HEK293 (cell line): ENCODE measurements at regions not wholly inside any gene's neighbourhood (a gene's known extent, or its start where the extent isn't known, plus 50 kb on each side); places are given as distances from the start of the nearest gene placed in this dataset.

Source experiments
- CTCF ChIA-PET: fragments of 350-600 bp; formaldehyde crosslinking; extraction: SDS; loops from one replicate; lab custom pipeline; 2021; ENCODE audit warnings: antibody characterized with exemption; lab: Yijun Ruan, JAX
- POLR2A ChIA-PET: fragments of 300-600 bp; formaldehyde crosslinking; extraction: SDS; loops from one replicate; lab custom pipeline; 2020; ENCODE audit warnings: antibody characterized with exemption, inconsistent platforms; lab: Yijun Ruan, JAX
- H3K27ac ChIP-seq: fragments of 200-500 bp; sonication (Bioruptor generic); 2 replicates; pipeline ENCODE4 v1.5.1; 2014; ENCODE audit warnings: low read depth, low read length, control low read depth, inconsistent platforms; ENCODE audit errors: extremely low read depth
- H3K36me3 ChIP-seq, 2 experiments: fragments of 200-500 bp in 1 of 2; sonication (Bioruptor generic) in 1 of 2; 1 replicate in 1 of 2; 2 replicates in 1 of 2; pipeline ENCODE4 v1.5.1; 2014 to 2017; ENCODE audit warnings: inconsistent platforms in 2 of 2, low read length in 2 of 2; ENCODE audit not compliant: control insufficient read depth in 2 of 2, insufficient read depth in 1 of 2
- H3K4me1 ChIP-seq: fragments of 200-500 bp; sonication (Bioruptor generic); 2 replicates; pipeline ENCODE4 v1.5.1; 2014; ENCODE audit warnings: mild to moderate bottlenecking, low read length, inconsistent platforms; ENCODE audit not compliant: control insufficient read depth, insufficient read depth
- H3K4me3 ChIP-seq: 2 replicates; pipeline ENCODE4 v1.5.1; 2011; ENCODE audit warnings: low read depth, mild to moderate bottlenecking, control low read depth, low read length, moderate library complexity
- H3K9me3 ChIP-seq: fragments of 200-500 bp; sonication (Bioruptor generic); 2 replicates; pipeline ENCODE4 v1.5.1; 2014; ENCODE audit warnings: low read depth, low read length, inconsistent platforms; ENCODE audit not compliant: control insufficient read depth, insufficient read depth
- EGR2 ChIP-seq: fragments of 450-650 bp; formaldehyde crosslinking; IDR thresholded peaks from 2 replicates; pipeline ENCODE4 v1.5.1; 2016; ENCODE audit warnings: low read depth, missing biosample characterization, missing genetic modification characterization
- GFI1B ChIP-seq: fragments of 450-650 bp; formaldehyde crosslinking; IDR thresholded peaks from 2 replicates; pipeline ENCODE4 v1.5.1; 2016; ENCODE audit warnings: missing biosample characterization, missing genetic modification characterization
- HOXC10 ChIP-seq: sonication (generic); formaldehyde crosslinking; IDR thresholded peaks from 2 replicates; pipeline ENCODE4 v1.8.1; 2023; ENCODE audit warnings: mild to moderate bottlenecking, missing genetic modification reagents
- KLF1 ChIP-seq: fragments of 450-650 bp; formaldehyde crosslinking; IDR thresholded peaks from 2 replicates; pipeline ENCODE4 v1.5.1; 2016; ENCODE audit warnings: missing biosample characterization, missing genetic modification characterization
- KLF10 ChIP-seq: fragments of 450-650 bp; IDR thresholded peaks from 2 replicates; pipeline ENCODE4 v1.5.1; 2018; ENCODE audit warnings: missing biosample characterization, mild to moderate bottlenecking, missing genetic modification characterization
- SETDB1 ChIP-seq: IDR thresholded peaks from one replicate; pipeline ENCODE4 v1.6.1; 2017; ENCODE audit warnings: mild to moderate bottlenecking, low read length, moderate library complexity, mixed read lengths; ENCODE audit not compliant: insufficient read length
- SP2 ChIP-seq: fragments of 450-650 bp; formaldehyde crosslinking; IDR thresholded peaks from 2 replicates; pipeline ENCODE4 v1.5.1; 2016; ENCODE audit warnings: missing biosample characterization, missing genetic modification characterization
- SP3 ChIP-seq: fragments of 450-650 bp; formaldehyde crosslinking; IDR thresholded peaks from 2 replicates; pipeline ENCODE4 v1.5.1; 2016; ENCODE audit warnings: missing biosample characterization, missing genetic modification characterization
- ZBTB17 ChIP-seq: fragments of 450-650 bp; formaldehyde crosslinking; IDR thresholded peaks from 2 replicates; pipeline ENCODE4 v1.5.1; 2016; ENCODE audit warnings: missing biosample characterization, missing genetic modification characterization
- ZBTB21 ChIP-seq: fragments of 450-650 bp; formaldehyde crosslinking; IDR thresholded peaks from 2 replicates; pipeline ENCODE4 v1.5.1; 2017; ENCODE audit warnings: missing biosample characterization, missing genetic modification characterization
- ZBTB48 ChIP-seq: fragments of 450-650 bp; formaldehyde crosslinking; IDR thresholded peaks from 2 replicates; pipeline ENCODE4 v1.5.1; 2016; ENCODE audit warnings: missing biosample characterization, missing genetic modification characterization
- ZEB2 ChIP-seq: fragments of 450-650 bp; formaldehyde crosslinking; IDR thresholded peaks from 2 replicates; pipeline ENCODE4 v1.5.1; 2016; ENCODE audit warnings: missing biosample characterization, missing genetic modification characterization
- ZIC2 ChIP-seq: fragments of 450-650 bp; formaldehyde crosslinking; IDR thresholded peaks from 2 replicates; pipeline ENCODE4 v1.5.1; 2016; ENCODE audit warnings: missing biosample characterization, missing genetic modification characterization
- ZNF112 ChIP-seq: fragments of 450-650 bp; formaldehyde crosslinking; IDR thresholded peaks from 2 replicates; pipeline ENCODE4 v1.5.0; 2017; ENCODE audit warnings: missing biosample characterization, missing genetic modification characterization
- ZNF133 ChIP-seq: fragments of 450-650 bp; formaldehyde crosslinking; IDR thresholded peaks from 2 replicates; pipeline ENCODE4 v1.5.1; 2016; ENCODE audit warnings: missing biosample characterization, missing genetic modification characterization
- ZNF157 ChIP-seq: fragments of 450-650 bp; formaldehyde crosslinking; IDR thresholded peaks from 2 replicates; pipeline ENCODE4 v1.5.1; 2016; ENCODE audit warnings: missing biosample characterization, missing genetic modification characterization
- ZNF169 ChIP-seq: fragments of 450-650 bp; formaldehyde crosslinking; IDR thresholded peaks from 2 replicates; pipeline ENCODE4 v1.5.1; 2016; ENCODE audit warnings: missing biosample characterization, missing genetic modification characterization
- ZNF266 ChIP-seq: fragments of 450-650 bp; formaldehyde crosslinking; IDR thresholded peaks from 2 replicates; pipeline ENCODE4 v1.5.1; 2016; ENCODE audit warnings: missing biosample characterization, missing genetic modification characterization, low read depth
- ZNF366 ChIP-seq: fragments of 450-650 bp; formaldehyde crosslinking; conservative IDR thresholded peaks from 2 replicates; pipeline ENCODE4 v1.5.1; 2016; ENCODE audit warnings: missing biosample characterization, missing genetic modification characterization
- ZNF37A ChIP-seq: fragments of 450-650 bp; IDR thresholded peaks from 2 replicates; pipeline ENCODE4 v1.5.1; 2018; ENCODE audit warnings: missing biosample characterization, missing genetic modification characterization
- ZNF792 ChIP-seq: fragments of 450-650 bp; formaldehyde crosslinking; IDR thresholded peaks from 2 replicates; pipeline ENCODE4 v1.5.1; 2016; ENCODE audit warnings: missing biosample characterization, missing genetic modification characterization
- TF ChIP-seq, protein P1 (sequence below): fragments of 450-650 bp; formaldehyde crosslinking; conservative IDR thresholded peaks from 2 replicates; pipeline ENCODE4 v1.5.1; 2016; ENCODE audit warnings: low read depth, missing biosample characterization, missing genetic modification characterization
- TF ChIP-seq, protein P2 (sequence below): fragments of 450-650 bp; formaldehyde crosslinking; IDR thresholded peaks from 2 replicates; pipeline ENCODE4 v1.5.1; 2016; ENCODE audit warnings: missing biosample characterization, missing genetic modification characterization
- TF ChIP-seq, protein P3 (sequence below): fragments of 450-650 bp; formaldehyde crosslinking; IDR thresholded peaks from 2 replicates; pipeline ENCODE4 v1.5.1; 2016; ENCODE audit warnings: missing biosample characterization, missing genetic modification characterization

DNA sequence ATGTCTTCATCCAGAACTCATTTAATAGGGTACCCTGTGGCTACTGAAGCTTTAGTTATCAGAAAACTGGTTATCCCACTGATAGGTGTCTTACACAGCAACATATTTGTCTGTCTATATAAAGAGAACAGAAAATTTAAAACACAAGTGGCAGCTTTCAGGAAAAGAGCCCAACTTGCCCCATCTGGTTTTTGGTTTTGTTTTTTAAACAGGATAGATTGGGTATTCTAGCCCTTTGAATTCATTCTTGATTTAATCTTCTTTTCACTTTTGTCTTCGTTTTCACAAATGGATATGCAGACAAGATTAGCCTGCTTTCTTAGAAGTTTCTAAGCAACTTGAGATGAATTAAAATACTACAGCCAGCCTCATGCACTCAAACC is 91.3 kb downstream of the KLF6 start:
- ChIA-PET POLR2A (no interaction called here), CTCF (no interaction called here)
- Histone ChIP-seq H3K9me3 (no peaks in the 10 kb centered on the region), H3K4me3 (no peak overlapping the region), H3K27ac (no peak overlapping the region), H3K4me1 (peaks cover 7% of the 10 kb centered on the region; the same call in 1 of the 2 replicates), H3K36me3 (no peaks in the 10 kb centered on the region)
- TF ChIP-seq ZNF366 (tag by site-specific recombination), result no peak
- TF ChIP-seq KLF1 (tag by site-specific recombination), result no peak
- TF ChIP-seq ZBTB17, result no peak
- no peak for TF ChIP-seq ZNF112
- TF ChIP-seq ZBTB48 (tag by site-specific recombination), result no peak
- no peak for TF ChIP-seq SP3

DNA sequence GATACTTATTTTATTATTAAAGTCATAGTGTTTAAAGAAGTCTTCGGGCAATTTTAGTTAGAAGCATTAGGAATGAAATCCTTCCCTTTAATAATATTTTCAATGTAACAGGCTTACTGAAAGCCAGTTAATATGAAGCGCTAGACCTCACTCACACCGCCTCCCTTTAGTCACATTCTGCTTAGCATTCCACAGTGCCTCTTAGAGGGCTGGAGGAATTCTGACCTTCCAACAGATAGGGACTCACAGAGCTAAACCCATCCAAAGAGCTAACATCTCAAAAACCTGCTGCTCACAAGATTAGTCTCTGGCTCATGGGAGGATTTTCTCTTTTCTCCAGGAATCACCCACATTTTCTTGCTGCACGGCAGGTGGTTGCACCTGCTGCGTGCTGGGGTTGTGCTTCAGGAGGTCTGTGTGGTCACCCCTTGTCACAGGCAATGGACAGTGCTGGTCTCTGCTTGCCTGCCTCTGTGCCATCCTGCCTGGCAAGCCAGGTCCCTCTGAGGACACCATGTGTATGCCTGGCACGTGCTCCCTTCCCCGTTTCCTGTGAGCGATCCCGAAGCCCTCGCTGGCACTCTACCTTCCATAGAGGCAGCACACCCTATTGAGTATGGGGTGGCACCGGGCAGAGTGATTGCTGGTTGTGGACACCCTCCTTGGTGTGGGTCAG is 91.8 kb downstream of the KLF6 start:
- POLR2A ChIA-PET, result interaction anchor here (0.6 kb wide), 1 partner anchor 483 kb away, joined by 3 read pairs; no protein-coding TSS in a partner anchor
- Histone ChIP-seq H3K4me1 (peaks cover 7% of the 10 kb centered on the region; the same call in 1 of the 2 replicates), H3K27ac (no peak overlapping the region), H3K4me3 (no peak overlapping the region), H3K9me3 (no peaks in the 10 kb centered on the region), H3K36me3 (no peaks in the 10 kb centered on the region)
- TF ChIP-seq, protein P1, sequence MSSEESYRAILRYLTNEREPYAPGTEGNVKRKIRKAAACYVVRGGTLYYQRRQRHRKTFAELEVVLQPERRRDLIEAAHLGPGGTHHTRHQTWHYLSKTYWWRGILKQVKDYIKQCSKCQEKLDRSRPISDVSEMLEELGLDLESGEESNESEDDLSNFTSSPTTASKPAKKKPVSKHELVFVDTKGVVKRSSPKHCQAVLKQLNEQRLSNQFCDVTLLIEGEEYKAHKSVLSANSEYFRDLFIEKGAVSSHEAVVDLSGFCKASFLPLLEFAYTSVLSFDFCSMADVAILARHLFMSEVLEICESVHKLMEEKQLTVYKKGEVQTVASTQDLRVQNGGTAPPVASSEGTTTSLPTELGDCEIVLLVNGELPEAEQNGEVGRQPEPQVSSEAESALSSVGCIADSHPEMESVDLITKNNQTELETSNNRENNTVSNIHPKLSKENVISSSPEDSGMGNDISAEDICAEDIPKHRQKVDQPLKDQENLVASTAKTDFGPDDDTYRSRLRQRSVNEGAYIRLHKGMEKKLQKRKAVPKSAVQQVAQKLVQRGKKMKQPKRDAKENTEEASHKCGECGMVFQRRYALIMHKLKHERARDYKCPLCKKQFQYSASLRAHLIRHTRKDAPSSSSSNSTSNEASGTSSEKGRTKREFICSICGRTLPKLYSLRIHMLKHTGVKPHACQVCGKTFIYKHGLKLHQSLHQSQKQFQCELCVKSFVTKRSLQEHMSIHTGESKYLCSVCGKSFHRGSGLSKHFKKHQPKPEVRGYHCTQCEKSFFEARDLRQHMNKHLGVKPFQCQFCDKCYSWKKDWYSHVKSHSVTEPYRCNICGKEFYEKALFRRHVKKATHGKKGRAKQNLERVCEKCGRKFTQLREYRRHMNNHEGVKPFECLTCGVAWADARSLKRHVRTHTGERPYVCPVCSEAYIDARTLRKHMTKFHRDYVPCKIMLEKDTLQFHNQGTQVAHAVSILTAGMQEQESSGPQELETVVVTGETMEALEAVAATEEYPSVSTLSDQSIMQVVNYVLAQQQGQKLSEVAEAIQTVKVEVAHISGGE (tag by site-specific recombination), result no peak
- TF ChIP-seq KLF10 (tag by site-specific recombination), result no peak
- no peak for TF ChIP-seq GFI1B (tag by site-specific recombination)
- TF ChIP-seq ZNF157 (tag by site-specific recombination), result no peak
- no peak for TF ChIP-seq ZBTB48 (tag by site-specific recombination)
- TF ChIP-seq, protein P2, sequence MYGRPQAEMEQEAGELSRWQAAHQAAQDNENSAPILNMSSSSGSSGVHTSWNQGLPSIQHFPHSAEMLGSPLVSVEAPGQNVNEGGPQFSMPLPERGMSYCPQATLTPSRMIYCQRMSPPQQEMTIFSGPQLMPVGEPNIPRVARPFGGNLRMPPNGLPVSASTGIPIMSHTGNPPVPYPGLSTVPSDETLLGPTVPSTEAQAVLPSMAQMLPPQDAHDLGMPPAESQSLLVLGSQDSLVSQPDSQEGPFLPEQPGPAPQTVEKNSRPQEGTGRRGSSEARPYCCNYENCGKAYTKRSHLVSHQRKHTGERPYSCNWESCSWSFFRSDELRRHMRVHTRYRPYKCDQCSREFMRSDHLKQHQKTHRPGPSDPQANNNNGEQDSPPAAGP (tag by site-specific recombination), result no peak
- TF ChIP-seq SETDB1, result no peak
- TF ChIP-seq ZNF169 (tag by site-specific recombination), result no peak
- TF ChIP-seq, protein P3, sequence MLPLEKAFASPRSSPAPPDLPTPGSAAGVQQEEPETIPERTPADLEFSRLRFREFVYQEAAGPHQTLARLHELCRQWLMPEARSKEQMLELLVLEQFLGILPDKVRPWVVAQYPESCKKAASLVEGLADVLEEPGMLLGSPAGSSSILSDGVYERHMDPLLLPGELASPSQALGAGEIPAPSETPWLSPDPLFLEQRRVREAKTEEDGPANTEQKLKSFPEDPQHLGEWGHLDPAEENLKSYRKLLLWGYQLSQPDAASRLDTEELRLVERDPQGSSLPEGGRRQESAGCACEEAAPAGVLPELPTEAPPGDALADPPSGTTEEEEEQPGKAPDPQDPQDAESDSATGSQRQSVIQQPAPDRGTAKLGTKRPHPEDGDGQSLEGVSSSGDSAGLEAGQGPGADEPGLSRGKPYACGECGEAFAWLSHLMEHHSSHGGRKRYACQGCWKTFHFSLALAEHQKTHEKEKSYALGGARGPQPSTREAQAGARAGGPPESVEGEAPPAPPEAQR, result no peak
- no peak for TF ChIP-seq EGR2 (tag by site-specific recombination)
- TF ChIP-seq HOXC10, result no peak
- no peak for TF ChIP-seq ZNF37A (tag by site-specific recombination)
- TF ChIP-seq ZNF792, result no peak
- TF ChIP-seq ZEB2 (tag by site-specific recombination), result no peak
- no peak for TF ChIP-seq ZNF133 (tag by site-specific recombination)
- TF ChIP-seq ZNF266, result no peak
- TF ChIP-seq ZIC2 (tag by site-specific recombination), result no peak
- TF ChIP-seq ZBTB21, result no peak
- no peak for TF ChIP-seq SP2 (tag by site-specific recombination)
- CTCF ChIA-PET, result no interaction called here
